GM12872 (cell line): ENCODE measurements at regions not wholly inside any gene's neighbourhood (a gene's known extent, or its start where the extent isn't known, plus 50 kb on each side); places are given as distances from the start of the nearest gene placed in this dataset.

Experiments
- CTCF ChIP-seq: IDR thresholded peaks from 3 replicates; pipeline ENCODE4 v1.5.1; 2011; ENCODE audit warnings: low read depth, mild to moderate bottlenecking, low read length, moderate library complexity; ENCODE audit not compliant: insufficient read depth

- TF ChIP-seq CTCF: no peak
Observed at GRCh38 chr2:133812826-133813617, 244.8 kb upstream of the NCKAP5 start.

- TF ChIP-seq CTCF: no peak
Observed at GRCh38 chr2:133814890-133815289, 246.6 kb upstream of the NCKAP5 start.

- TF ChIP-seq CTCF: no peak
Observed at GRCh38 chr2:133816037-133816436, 247.8 kb upstream of the NCKAP5 start.

- TF ChIP-seq CTCF: no peak
Observed at GRCh38 chr2:133817680-133818566, 249.7 kb upstream of the NCKAP5 start.

- no peak for TF ChIP-seq CTCF
Observed at GRCh38 chr2:133818661-133819060, 250.4 kb upstream of the NCKAP5 start.

GRCh38 chr2:133819906-133820305 lies 251.6 kb upstream of the NCKAP5 start:
- TF ChIP-seq CTCF: no peak

GRCh38 chr2:133821107-133821760 lies 253.0 kb upstream of the NCKAP5 start:
- TF ChIP-seq CTCF: no peak
